SK-MEL-5 (cell line): ENCODE measurements at regions not wholly inside any gene's neighbourhood (a gene's known extent, or its start where the extent isn't known, plus 50 kb on each side); places are given as distances from the start of the nearest gene placed in this dataset.
A peak's percentile ranks its signal among the peaks of the same experiment; 100 is the strongest.
"Not testable (repeated sequence)": the region's sequence is repeated elsewhere in the genome, so short reads cannot be mapped to it uniquely, and the experiment has no call there.

Experiments used
- DNase-seq: peaks from one replicate; pipeline ENCODE4 v3.0.0-alpha.2; 2016; ENCODE audit warnings: low read depth, low spot score
- in situ Hi-C: cut with HindIII; loops from 2 replicates; pipeline ENCODE4 v1.10.0; 2016; ENCODE audit warnings: low sequenced_read_pairs, high pct_unique_total_duplicates, low pct_unique_long_range_greater_than_20kb

DNA sequence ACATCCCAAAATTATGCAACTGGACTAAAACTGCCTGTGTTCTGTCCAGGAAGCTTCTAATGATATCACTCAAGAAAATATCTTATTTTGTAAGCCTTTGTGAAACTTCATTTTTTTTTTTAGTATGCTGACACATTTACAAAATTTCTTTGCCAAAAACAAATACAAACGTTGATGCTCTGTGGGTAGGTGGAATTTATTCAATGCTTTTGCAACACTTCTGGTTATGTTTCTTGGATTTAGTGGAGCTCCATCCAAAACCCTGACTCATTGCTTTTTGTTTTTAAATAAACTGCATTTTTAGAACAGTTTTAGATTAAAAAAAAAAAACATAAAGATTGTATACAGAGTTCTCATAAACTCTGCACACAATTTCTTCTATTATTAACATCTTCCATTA lies 250.9 kb upstream of the MAOA start:
- in situ Hi-C loops = no loop called here

DNA sequence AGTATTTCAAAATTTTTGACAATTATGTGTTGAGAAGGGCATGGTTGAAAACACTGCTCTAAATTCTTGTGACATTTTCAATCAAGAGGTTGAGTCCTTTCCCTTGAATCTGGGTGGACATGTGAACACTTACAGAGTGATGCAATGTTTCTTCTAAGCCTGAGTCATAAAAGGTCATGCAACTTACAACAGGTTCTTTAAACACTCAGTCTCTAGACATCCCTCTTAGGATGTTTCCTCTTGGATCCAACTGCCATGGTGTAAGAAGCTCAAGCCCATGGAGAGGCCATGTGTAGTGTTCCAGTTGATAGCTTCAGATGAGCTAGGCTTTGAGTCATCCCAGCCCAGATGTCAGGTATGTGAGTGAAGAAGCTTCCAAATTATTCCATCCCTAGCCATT lies 232.2 kb upstream of the MAOA start:
- DNase-seq = no peak

More for the DNA sequence above, 250.9 kb upstream of the MAOA start:
- DNase-seq = no peak

DNA sequence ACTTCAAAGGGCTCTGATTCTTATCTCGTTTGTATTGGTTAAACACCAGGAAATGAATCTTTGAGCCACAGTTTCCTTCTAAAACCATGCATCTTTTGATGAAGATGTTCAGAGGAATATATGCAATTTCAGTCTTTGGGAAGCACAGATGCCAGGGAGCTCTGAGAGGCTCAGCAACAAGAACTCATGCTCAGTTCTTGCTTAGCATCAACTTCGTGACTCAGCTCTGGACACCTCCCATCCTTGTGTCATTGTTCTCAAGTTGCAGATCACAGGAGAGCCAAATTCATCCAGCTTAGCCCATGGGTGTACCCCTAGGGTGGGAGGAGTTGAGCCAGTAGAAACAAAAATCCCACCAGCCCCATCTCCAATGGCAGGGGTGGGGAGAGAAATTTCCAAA lies 219.6 kb upstream of the MAOA start:
- in situ Hi-C loops = no loop called here
- DNase-seq = no peak

More for the DNA sequence above, 232.2 kb upstream of the MAOA start:
- in situ Hi-C loops = no loop called here

DNA sequence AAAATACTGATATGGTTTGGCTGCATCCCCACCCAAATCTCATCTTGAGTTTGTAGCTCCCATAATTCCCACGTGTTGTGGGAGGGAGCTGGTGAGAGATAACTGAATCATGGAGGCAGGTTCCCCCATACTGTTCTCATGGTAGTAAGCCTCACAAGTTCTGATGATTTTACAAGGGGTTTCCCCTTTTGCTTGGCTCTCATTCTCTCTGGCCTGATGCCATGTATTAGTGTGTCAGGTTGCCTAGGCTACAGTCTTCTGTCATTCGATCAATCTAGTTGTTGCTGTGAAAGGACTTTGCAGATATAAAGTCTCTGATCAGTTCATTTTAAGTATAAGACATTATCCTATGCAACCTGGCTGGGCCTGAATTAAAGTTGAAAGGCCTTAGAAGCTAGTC lies 209.3 kb upstream of the MAOA start:
- DNase-seq = no peak
- in situ Hi-C loops = no loop called here

DNA sequence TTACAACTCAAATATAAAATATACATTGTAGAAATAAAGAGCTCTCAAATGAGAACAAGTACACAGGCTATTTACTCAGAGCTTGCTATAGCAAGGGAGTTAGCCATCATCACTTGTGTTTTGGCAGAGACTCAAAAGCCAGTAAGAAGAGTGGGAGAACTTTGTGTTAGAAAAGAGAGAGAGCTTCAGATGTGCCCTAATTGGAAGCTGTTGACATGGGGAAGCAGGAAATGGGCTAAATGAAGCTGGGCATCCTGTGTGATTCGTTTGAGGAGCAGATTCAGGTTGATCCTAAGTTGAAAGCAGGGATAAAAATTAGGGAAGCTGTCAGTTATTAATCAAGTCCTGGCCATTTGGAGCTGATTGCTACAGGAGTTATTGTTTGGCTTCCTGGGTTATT lies 207.4 kb upstream of the MAOA start:
- in situ Hi-C loops = no loop called here
- no peak for DNase-seq

DNA sequence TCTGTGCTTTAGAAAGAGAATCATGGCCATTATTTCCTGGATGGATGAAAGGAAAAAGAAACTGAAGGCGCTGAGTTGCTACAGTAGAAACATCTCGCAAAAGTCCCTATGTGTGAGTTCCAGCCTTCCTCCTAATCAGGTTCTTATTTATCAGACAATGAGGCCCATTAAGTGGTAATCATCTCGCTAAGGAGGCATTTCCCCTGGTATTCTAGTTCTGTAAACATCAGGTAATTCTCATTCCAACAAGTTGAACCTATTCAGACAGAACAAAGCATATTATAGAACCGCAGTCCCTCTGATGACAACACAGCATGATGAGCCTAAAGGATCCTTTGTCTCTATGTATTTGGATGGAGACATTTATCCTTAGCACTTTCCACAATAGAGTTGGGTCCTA lies 205.7 kb upstream of the MAOA start:
- DNase-seq = no peak
- in situ Hi-C loops = no loop called here

DNA sequence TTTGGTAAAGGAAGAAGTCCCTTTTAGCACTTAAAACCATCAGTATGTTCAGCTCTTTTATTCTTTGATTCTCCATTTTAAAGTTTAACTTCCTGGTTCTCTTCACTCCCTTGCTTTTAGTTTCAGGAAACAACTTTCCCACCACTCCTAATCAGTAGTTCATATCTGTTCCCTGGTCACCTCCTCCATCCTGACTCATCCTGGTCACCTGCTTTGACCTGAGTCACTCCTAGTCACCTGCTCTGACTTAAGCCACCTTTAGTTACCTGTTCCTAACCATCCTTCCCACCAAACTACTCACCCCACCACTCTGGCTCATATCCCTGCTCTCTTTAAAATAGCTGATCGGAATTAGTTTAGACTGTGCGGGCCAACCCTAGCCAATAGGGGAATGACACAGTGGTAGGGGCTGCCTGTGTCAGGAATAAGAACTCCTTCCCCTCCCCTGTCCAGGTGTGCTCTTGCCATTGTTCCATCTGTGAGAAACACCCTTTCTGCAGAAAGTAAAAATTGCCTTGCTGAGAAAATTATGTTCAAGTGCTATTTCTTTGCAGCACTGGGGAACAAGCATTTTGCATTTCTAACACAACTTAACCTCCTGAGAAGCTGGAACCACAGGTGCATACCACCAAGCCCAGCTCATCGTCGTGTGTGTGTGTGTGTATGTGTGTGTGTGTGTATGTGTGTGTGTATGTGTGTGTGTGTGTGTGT lies 204.0 kb upstream of the MAOA start:
- DNase-seq, in situ Hi-C loops: not testable (repeated sequence)

DNA sequence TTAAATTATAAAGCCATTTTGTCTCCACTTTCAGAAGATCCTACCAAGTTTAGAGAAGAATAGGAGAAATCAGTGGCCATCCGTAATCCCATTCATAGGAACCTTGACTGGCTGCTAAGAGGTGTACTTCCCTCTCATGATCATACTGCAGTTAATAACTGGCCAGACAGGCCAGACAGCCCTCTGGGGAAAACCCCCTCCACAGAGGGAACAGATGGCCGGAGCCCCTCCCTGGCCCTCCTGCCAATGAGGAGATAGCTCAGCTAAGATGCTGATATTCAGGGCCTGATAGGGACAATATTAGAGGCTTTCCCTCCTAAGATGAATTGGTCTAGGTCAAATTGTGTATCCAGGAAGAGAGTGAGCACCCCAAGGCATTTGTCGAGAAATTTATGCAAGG lies 200.0 kb upstream of the MAOA start:
- no peak for DNase-seq
- in situ Hi-C loops = no loop called here

DNA sequence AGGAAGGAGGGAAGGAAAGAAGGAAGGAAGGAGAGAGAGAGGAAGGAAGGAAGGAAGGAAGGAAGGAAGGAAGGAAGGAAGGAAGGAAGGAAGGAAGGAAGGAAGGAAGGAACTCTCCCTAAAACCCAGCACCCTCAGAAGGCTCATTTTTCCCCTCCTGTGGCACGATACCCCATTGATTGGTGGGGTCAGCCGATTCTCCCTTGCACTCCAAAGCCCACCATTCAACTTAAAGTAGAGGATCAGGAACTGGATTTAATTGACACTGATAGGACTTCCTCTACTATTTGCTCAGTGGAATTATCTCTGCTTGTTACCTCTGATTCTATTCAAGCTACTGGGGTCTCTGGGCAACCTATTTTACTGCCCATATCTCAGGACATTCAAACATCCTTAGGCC lies 199.2 kb upstream of the MAOA start:
- no peak for DNase-seq
- in situ Hi-C loops = no loop called here

DNA sequence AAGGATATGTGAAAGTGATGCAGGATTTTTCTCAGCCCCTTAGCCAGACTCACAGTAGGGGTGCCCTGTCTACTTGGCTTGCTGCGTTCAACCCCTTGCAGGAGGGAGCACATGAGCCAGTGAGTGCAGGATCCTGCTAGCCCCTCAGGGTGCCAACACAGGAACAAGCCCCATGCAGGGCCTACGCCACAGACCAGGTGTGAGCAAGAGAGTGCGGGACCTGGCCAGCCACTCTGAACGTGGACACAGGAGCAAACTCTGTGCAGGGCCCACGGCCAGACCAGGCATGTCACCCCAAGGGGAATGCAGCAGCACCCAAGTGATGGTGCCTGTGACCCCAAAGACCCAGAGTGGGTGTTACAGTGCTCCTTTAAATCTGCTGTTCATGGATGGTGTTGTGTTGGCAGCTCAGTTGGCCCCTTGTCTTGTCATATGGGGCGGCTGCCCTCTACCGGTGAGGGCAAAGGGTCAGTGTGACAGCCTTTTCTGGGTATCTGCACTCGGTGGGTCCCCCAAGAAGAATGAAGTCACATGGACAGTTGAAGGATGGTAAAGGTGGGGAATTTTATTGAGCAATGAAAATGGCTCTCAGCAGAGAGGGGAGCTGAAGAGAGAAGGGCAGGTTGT lies 188.4 kb upstream of the MAOA start:
- in situ Hi-C loops = no loop called here
- DNase-seq = peak; percentile 19

DNA sequence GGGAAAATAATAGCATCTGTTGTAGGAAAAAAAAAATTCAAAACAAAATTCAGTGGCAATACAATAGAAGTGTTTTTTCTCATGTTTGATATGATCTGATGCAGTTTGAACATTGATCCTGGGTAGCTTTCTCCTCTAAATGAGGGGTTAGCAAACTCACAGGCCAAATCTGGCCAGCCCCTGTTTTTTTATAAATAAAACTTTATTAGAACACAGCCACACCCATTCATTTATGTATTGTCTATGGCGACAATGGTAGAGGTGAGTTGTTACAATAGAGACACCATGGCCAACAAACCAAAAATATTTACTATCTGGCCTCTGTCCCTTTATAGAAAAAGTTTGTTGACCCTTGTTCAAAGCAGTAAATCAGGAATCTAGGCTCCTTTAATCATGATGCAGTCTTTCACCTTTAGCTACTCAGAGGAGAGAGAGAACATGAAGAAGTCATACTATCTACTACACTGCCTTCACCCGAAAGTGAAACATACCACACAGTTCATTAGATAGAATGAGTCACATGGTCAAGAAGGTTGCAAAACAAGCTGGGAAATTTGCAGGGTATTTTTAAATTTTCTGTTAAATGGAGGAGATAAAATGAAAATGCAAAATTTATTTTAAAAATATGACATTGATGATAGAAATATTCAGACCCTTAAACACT lies 186.6 kb upstream of the MAOA start:
- no peak for DNase-seq

DNA sequence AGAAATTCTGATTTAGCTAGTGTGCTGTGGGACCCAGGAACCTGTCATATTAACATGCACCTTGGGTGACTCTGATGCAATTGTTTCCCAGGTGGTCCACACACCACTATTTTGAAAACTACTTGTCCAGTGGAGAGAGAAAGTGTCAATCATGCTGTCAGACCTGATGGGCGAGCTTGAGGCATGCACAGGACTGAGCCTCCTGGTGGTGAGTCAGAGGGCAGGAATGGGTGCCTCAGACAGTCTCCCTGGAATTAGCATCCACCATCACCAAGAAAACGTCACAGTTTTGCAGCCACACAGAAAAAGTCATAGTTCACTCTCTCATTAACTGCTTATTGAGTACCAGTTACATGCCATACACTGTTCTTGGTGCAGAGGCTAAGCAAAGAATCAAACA lies 181.8 kb upstream of the MAOA start:
- in situ Hi-C loops = no loop called here
- no peak for DNase-seq

More for the DNA sequence above, 186.6 kb upstream of the MAOA start:
- in situ Hi-C loops = no loop called here

DNA sequence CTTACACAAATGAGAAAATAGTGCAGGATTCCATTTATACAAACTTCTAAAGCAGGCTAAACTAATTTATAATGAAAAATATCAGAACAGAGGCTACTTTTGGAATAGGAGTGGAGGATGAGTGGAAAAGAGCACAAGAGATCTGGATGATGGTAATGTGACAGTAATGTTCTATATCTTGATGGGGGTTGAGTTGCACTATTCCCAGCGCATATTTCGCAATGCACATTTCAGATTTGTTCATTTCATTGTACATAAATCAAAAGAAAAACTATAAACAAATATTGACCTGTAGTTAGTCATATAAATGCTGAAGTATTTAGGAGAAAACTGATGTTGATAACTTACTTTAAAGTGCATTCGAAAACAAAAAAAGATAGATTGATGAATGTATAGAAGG lies 177.0 kb upstream of the MAOA start:
- no peak for DNase-seq
- in situ Hi-C loops = no loop called here

DNA sequence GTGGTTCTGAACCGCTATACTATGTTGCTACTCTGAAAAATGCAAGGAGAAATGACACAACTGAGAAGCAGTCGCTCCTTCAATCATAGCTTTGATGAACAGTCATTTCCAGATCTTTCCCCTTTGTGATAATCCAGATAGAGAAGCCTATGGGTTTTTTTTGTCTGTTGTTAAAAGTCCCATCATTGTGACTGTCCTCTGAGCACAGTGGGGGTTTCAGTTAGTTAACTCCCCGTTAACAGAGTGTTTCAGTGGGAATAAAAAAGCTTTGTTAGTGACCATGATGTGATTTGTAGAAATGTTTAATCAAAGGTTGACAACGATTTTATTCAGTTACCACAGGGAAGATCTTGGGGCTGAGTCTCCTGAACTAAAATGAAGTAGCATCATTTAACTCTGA lies 176.2 kb upstream of the MAOA start:
- in situ Hi-C loops = no loop called here

DNA sequence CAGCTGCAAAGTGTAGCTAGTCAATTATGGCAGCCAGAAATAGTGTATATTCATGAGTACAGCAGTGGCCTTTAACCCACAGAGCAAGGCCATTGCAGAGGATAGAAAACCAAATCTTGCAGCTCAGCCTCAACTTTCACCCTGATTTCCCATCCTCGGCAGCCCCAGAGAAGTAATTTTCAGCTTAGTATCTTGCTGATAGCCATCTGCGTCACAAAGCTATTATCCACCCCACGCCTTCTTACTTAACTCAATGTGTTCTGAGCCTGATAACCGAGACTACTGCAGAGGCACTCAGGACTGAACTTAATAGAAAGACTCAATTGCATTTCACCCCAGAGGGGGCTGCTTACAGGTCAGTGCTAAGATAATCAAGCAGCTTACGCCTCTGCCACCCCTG lies 174.5 kb upstream of the MAOA start:
- DNase-seq = no peak

More for the DNA sequence above, 176.2 kb upstream of the MAOA start:
- no peak for DNase-seq

DNA sequence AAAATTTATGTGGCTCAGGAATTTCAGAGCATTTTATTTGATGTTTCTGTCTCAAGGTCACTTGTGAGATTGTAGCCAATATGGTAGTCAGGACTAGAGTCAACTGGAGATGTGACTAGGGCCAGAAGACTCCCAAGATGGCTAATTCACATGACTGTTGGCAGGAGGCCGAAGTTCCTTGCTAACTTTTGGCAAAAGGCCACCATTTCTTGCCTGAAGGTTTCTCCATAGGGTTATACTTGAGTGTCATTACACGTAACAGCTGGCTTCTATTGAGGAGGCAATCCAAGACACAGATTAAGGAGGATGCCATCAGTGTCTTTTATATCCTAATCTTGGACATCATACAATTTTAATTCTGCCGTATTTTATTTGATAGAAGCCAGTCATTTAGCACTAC lies 162.3 kb upstream of the MAOA start:
- peak; percentile 21 for DNase-seq
- in situ Hi-C loops = no loop called here

More for the DNA sequence above, 174.5 kb upstream of the MAOA start:
- in situ Hi-C loops = no loop called here

DNA sequence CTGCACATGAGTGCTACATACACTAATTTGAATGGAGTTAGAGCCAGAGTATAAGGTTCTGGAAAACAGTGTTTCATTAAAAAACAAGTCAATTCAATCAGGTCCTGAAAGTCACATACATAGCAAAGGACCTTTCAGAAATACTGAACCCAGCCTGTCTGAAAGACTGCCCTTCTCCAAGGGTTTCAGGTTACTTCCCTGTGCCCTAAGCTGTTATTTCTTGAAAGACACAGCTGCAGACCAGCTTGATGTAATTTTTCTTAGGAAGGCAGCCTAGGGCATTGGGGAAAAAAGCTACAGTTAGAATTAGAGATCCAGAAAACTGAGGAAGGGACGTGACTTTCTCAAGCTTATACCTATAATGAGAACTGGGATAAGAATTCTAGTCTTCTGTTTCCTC lies 155.9 kb upstream of the MAOA start:
- in situ Hi-C loops = no loop called here
- DNase-seq = no peak

DNA sequence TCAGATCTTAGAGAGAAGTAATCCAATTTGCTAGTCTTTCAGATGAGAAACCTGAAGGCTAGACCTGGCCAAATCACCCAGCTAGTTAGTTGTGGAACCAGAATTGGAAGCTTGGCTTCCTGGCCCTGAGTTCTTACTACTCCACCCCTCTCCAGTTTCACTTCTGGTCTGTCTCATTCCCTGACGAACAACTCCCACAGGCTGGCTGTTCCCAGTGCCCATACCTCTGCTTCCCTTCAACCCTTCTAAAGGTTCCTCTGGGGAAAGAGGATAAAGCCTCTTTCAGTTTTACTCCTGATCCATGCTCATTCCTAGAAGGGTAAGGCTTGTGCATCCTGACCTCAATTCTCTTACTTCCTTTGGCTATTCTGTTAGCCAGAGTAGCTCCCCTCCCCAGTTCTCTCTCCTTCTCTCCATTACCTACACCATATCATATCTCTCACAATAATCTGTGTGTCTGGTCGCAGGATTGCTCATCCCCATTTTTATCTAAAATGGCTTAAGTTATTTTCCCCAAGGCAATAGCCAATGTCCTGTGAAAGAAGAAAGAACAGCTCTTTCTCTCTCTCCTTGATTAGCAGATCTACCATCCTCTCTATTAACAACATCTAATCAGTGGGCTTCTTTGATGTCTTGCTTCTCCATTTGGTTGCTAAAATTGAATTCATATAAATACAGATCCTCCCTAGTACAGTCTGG lies 155.0 kb upstream of the MAOA start:
- in situ Hi-C loops = no loop called here
- DNase-seq = peak; percentile 56
